Heart right ventricle (tissue), 16 donors: ENCODE measurements at regions not wholly inside any gene's neighbourhood (a gene's known extent, or its start where the extent isn't known, plus 50 kb on each side); places are given as distances from the start of the nearest gene placed in this dataset.

ENCODE experiments used
- ATAC-seq, 8 donors: fragments of 200-7000 bp; cut with Tn5 transposase; one replicate each; pipeline ENCODE4 v1.9.1; 2020; ENCODE audit warnings: mild to moderate bottlenecking in 8 of 8, moderate library complexity in 8 of 8, moderate number of reproducible peaks in 1 of 8
- DNase-seq, 2 donors: peaks; one replicate each; pipeline ENCODE4 v3.0.0-alpha.2; 2020
- H3K27ac ChIP-seq, 10 donors: fragments of 200-600 bp; sonication (generic) in 2 of 10; one replicate each; pipeline versions ENCODE4 v1.5.0 to v1.8.0; 2020 to 2022; ENCODE audit warnings: mild to moderate bottlenecking in 3 of 10
- H3K27me3 ChIP-seq, 7 donors: fragments of 200-600 bp; one replicate each; pipeline ENCODE4 v1.8.0; 2021 to 2022; ENCODE audit warnings: mild to moderate bottlenecking in 2 of 7
- H3K36me3 ChIP-seq, 9 donors: fragments of 200-600 bp; sonication (generic) in 1 of 9; one replicate each; pipeline versions ENCODE4 v1.5.0 to v1.8.0; 2020 to 2022; ENCODE audit warnings: mild to moderate bottlenecking in 2 of 9
- H3K4me1 ChIP-seq, 9 donors: fragments of 200-600 bp; sonication (generic) in 1 of 9; one replicate each; pipeline versions ENCODE4 v1.5.0 to v1.8.0; 2020 to 2022; ENCODE audit warnings: mild to moderate bottlenecking in 4 of 9
- H3K4me3 ChIP-seq, 10 donors: fragments of 200-600 bp; sonication (generic) in 2 of 10; one replicate each; pipeline versions ENCODE4 v1.5.0 to v1.8.0; 2020 to 2022; ENCODE audit warnings: mild to moderate bottlenecking in 7 of 10, moderate library complexity in 2 of 10
- H3K9me3 ChIP-seq, 11 donors: fragments of 200-600 bp in 10 of 11; sonication (generic) in 2 of 11; one replicate each; pipeline versions ENCODE4 v1.5.0 to v1.8.0; 2013 to 2022; ENCODE audit warnings: mild to moderate bottlenecking in 2 of 11, control low read depth in 1 of 11, moderate library complexity in 1 of 11
- WGBS, 2 donors: extraction: QIAGEN DNeasy Blood & Tissue Kit; methylation state at CpG; one replicate each; pipeline ENCODE4 v1.1.7; 2013; ENCODE audit warnings: inconsistent platforms in 1 of 2; 5-methylcytosine and 5-hydroxymethylcytosine counted together
- intact Hi-C, 10 donors: fragments of 100-400 bp; cut with DNase I; formaldehyde crosslinking; loops; one replicate each; pipeline versions ENCODE4 v1.11.1 to v1.14.2; 2022
- TF ChIP-seq, protein P1 (sequence below), 9 donors: fragments of 200-600 bp; sonication (generic) in 2 of 9; IDR thresholded peaks; one replicate each; pipeline versions ENCODE4 v1.5.0 to v1.8.0; 2021 to 2022; ENCODE audit warnings: antibody characterized with exemption in 9 of 9, mild to moderate bottlenecking in 5 of 9, moderate library complexity in 1 of 9
- donor health status: Arrhythmogenic right ventricular cardiomyopathy.
- donor health status: ischemic (EF 13 %, LVEDD 7.1; RV severe dilation, severe dysfunction).
- donor health status: healthy with polysubstance abuse.
- donor health status: DM: no; HTN: yes; CAD: no.
- donor health status: DM: no; HTN: no; CAD: no.
- donor health status: ischemic (EF 25% LVEDD 6.9; RV normal size, moderate dysfunction).
- donor health status: ischemic (EF 25% LVEDD 5.7; RV mildly dilated, moderate dysfunction).
- donor health status: healthy.
- donor health status: DM: yes; HTN: yes; CAD: no.
- donor health status: Ischemic cardiomyopathy.
- donor health status: ischemic (EF 35%, LVEDD 5.7; RV mildly dilated, moderate dysfunction).
- donor health status: nonischemic (EF 11% LVEDD 7.7; RV severe dilation, severe dysfunction).
- donor health status: DM: yes; HTN: yes; CAD: no.
- donor health status: PGD.
- donor health status: ischemic (EF 29% LVEDD 5.4; RV normal size, mild dysfunction).
- donor health status: nonischemic (EF 23%, LVEDD 6.1; RV moderate dilation, normal function).

DNA sequence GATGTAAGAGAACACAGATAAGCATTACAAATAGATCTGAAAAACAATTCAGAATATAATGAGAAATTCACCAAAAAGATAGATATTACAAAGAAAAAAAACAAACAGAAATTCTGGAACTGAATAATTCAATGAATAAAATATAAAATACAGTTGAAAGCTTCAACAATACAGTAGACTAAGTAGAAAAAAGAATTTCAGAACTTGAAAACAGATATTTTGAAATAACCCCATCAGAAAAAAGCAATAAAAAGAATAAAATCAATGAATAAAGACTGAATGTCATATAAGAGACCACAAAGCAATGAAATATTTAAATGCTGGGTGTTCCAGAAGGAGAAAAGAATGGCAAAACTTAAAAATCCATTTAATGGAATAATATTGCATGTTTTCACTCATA, 611.4 kb upstream of the GHITM start:
- intact Hi-C loops = no loop called here
- H3K4me1 ChIP-seq = no peaks in the 10 kb centered on the region
- H3K27ac ChIP-seq = no peak overlapping the region
- H3K27me3 ChIP-seq = no peaks in the 10 kb centered on the region
- no peak for ATAC-seq
- H3K4me3 ChIP-seq = no peak overlapping the region
- no peak for DNase-seq
- TF ChIP-seq, protein P1, sequence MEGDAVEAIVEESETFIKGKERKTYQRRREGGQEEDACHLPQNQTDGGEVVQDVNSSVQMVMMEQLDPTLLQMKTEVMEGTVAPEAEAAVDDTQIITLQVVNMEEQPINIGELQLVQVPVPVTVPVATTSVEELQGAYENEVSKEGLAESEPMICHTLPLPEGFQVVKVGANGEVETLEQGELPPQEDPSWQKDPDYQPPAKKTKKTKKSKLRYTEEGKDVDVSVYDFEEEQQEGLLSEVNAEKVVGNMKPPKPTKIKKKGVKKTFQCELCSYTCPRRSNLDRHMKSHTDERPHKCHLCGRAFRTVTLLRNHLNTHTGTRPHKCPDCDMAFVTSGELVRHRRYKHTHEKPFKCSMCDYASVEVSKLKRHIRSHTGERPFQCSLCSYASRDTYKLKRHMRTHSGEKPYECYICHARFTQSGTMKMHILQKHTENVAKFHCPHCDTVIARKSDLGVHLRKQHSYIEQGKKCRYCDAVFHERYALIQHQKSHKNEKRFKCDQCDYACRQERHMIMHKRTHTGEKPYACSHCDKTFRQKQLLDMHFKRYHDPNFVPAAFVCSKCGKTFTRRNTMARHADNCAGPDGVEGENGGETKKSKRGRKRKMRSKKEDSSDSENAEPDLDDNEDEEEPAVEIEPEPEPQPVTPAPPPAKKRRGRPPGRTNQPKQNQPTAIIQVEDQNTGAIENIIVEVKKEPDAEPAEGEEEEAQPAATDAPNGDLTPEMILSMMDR (IDR thresholded peaks at IDR 0.05) = no peak
- H3K9me3 ChIP-seq = peaks cover 0 to 57% (median 21%) of the 10 kb centered on the region in 11 donors
- no peaks in the 10 kb centered on the region for H3K36me3 ChIP-seq

DNA sequence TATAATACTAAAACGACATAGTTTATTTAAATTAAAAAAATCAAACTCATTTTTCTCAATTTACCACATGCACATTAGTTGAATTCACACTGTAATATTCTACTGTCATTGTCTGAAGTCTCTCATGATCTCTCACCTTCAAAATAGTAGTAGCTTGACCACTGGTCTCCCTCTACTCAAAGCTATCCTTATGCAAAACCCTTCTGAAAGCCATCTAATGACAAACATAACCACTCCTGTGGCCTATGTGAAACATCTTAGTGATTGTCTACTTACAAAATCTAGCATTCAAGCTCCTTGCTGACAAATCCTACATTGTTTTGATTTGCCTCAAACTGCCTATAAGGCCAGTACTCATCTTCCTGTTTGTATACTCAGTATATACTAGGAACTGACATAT, 606.0 kb upstream of the GHITM start:
- intact Hi-C loops = no loop called here
- WGBS, 2 donors = 61 to 62% methylated on average over 1 of the region's 1 CpG
- Histone ChIP-seq H3K36me3 (no peaks in the 10 kb centered on the region), H3K4me1 (no peaks in the 10 kb centered on the region), H3K27me3 (no peaks in the 10 kb centered on the region), H3K27ac (no peak overlapping the region), H3K9me3 (peaks cover 0 to 27% (median 7%) of the 10 kb centered on the region in 11 donors), H3K4me3 (no peak overlapping the region)
- DNase-seq (no peak), ATAC-seq (no peak)
- TF ChIP-seq, protein P1 (IDR thresholded peaks at IDR 0.05) = no peak

DNA sequence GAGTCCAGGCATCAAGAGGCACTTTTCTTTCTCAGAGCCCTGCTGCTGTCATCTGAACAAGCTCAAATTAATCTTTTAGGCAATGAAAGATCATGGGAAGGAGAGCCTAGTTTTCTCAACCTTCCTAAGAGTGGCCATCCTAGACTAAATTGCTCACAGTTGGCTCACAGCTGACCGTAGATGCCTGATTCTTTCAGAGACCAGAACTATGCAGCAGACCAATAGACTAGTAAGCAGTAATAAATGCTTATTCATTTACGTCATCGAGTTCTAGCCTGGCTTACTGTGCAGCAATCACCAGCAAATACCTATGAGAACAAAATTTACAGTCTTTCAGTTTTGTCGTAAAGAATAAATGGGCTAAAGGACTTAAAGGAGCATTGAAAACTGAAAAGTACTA, 602.9 kb upstream of the GHITM start:
- ATAC-seq = no peak
- DNase-seq = no peak
- H3K27me3 ChIP-seq = no peaks in the 10 kb centered on the region
- no peak overlapping the region for H3K27ac ChIP-seq
- H3K4me1 ChIP-seq = peaks cover 0 to 20% (median 10%) of the 10 kb centered on the region in 9 donors
- TF ChIP-seq, protein P1 (IDR thresholded peaks at IDR 0.05) = no peak
- H3K36me3 ChIP-seq = no peaks in the 10 kb centered on the region
- intact Hi-C loops = no loop called here
- peaks cover 0 to 4% (median 0%) of the 10 kb centered on the region in 11 donors for H3K9me3 ChIP-seq
- 89 to 94% methylated on average over 4 of the region's 4 CpGs for WGBS, 2 donors
- H3K4me3 ChIP-seq = no peak overlapping the region

DNA sequence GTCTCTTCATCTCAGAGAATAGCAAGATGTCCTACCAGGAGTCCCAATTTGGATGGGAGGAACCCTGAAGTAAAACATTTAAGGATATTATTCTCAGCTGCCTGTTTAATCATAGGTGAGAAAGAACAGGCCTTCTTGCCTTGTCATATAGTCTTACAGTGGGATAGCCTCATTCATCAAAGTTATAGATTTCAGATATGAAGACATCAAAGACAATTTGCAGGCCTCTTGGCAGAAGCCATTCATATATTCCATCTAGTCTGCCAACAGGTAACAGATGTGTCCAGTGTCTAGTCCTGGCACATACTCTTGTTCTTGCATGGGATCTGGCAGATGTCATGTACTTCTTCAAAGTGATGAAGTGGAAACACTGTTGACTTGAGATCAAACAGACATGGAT, 601.3 kb upstream of the GHITM start:
- no peaks in the 10 kb centered on the region for H3K36me3 ChIP-seq
- intact Hi-C loops = no loop called here
- peak overlapping the region in 3 of 10 donors; percentile 74 to 87 (median 82) for H3K27ac ChIP-seq
- no peak overlapping the region for H3K4me3 ChIP-seq
- ATAC-seq (no peak), DNase-seq (no peak)
- peaks cover 0 to 4% (median 0%) of the 10 kb centered on the region in 11 donors for H3K9me3 ChIP-seq
- TF ChIP-seq, protein P1 (IDR thresholded peaks at IDR 0.05) = no peak
- H3K4me1 ChIP-seq = peaks cover 0 to 26% (median 14%) of the 10 kb centered on the region in 9 donors
- H3K27me3 ChIP-seq = no peaks in the 10 kb centered on the region
